Stimulated activated naive CD8-positive, alpha-beta T cell treated with anti-CD3 and anti-CD28 coated beads, Interleukin-15, amount 100 ng/mL, for 72 hours (primary cell): ENCODE measurements at regions not wholly inside any gene's neighbourhood (a gene's known extent, or its start where the extent isn't known, plus 50 kb on each side); places are given as distances from the start of the nearest gene placed in this dataset.
"Not testable (repeated sequence)": the region's sequence is repeated elsewhere in the genome, so short reads cannot be mapped to it uniquely, and the experiment has no call there.

Experiments used
- ATAC-seq: fragments of 150-1000 bp; cut with Tn5 transposase; 2 replicates; pipeline ENCODE4 v1.10.0; 2021; ENCODE audit warnings: mild to moderate bottlenecking, moderate library complexity
- DNase-seq, 2 donors: peaks; one replicate each; pipeline ENCODE4 v3.0.0; 2021 to 2022
- H3K27ac Mint-ChIP-seq, 2 donors: one replicate each; pipeline ENCODE4 v1.8.0; 2022; ENCODE audit warnings: mild to moderate bottlenecking in 2 of 2, mixed read lengths in 2 of 2, moderate library complexity in 2 of 2
- H3K27me3 Mint-ChIP-seq: one replicate; pipeline ENCODE4 v1.8.0; 2022; ENCODE audit warnings: mixed read lengths
- H3K4me1 Mint-ChIP-seq: one replicate; pipeline ENCODE4 v1.8.0; 2022; ENCODE audit warnings: mild to moderate bottlenecking, mixed read lengths
- H3K4me3 Mint-ChIP-seq, 2 donors: one replicate each; pipeline ENCODE4 v1.8.0; 2022; ENCODE audit warnings: mild to moderate bottlenecking in 2 of 2, mixed read lengths in 2 of 2, moderate library complexity in 1 of 2
- H3K9me3 Mint-ChIP-seq, 2 donors: one replicate each; pipeline ENCODE4 v1.8.0; 2022; ENCODE audit warnings: mixed read lengths in 2 of 2

DNA sequence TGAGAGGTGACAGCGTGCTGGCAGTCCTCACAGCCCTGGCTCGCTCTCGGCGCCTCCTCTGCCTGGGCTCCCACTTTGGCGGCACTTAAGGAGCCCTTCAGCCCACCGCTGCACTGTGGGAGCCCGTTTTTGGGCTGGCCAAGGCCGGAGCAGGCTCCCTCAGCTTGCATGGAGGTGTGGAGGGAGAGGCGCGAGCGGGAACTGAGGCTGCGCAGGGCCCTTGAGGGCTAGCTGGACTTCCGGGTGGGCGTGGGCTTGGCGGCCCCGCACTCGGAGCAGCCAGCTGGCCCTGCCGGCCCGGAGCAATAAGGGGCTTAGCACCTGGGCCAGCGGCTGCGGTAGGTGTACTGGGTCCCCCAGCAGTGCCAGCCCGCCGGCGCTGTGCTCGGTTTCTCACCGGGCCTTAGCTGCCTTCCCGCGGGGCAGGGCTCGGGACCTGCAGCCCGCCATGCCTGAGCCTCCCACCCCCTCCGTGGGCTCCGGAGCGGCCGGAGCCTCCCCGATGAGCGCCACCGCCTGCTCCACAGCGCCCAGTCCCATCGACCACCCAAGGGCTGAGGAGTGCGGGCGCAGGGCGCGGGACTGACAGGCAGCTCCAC is 401.6 kb upstream of the LMO3 start:
- H3K4me3 Mint-ChIP-seq, H3K27ac Mint-ChIP-seq, DNase-seq, H3K9me3 Mint-ChIP-seq, H3K4me1 Mint-ChIP-seq, ATAC-seq, H3K27me3 Mint-ChIP-seq: not testable (repeated sequence)

DNA sequence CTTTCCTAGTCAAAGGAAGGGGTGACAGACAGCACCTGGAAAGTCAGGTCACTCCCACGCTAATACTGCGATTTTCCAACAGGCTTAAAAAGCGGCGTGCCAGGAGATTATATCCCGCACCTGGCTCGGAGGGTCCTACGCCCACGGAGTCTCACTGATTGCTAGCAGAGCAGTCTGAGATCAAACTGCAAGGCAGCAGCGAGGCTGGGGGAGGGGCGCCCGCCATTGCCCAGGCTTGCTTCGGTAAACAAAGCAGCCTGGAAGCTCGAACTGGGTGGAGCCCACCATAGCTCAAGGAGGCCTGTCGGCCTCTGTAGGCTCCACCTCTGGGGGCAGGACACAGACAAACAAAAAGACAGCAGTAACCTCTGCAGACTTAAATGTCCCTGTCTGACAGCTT is 392.6 kb upstream of the LMO3 start:
- H3K4me3 Mint-ChIP-seq, DNase-seq: not testable (repeated sequence)

DNA sequence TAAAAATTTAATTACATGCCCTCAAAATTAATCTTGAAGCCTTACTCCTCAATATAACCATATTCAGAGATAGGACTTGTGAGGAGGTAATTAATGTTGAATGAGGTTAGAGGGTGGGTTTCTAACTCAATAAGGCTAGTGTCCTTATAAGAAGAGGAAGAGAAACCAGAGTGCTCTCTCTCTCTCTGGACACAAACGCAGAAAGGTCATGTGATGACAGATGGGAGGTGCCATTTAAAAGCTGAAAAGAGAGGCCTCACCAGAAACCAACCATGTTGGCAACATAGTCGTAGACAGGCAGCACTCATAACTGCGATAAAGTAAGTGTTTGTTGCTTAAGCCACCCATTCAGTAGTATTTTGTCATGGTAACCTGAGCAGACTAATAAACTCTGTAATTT is 378.5 kb upstream of the LMO3 start:
- ATAC-seq (no peak), DNase-seq (no peak)
- Mint-ChIP-seq H3K27me3 (no peaks in the 10 kb centered on the region), H3K27ac (no peak overlapping the region), H3K9me3 (peaks cover 10 to 12% of the 10 kb centered on the region in 2 donors), H3K4me3 (no peak overlapping the region), H3K4me1 (no peaks in the 10 kb centered on the region)

More for the DNA sequence above, 392.6 kb upstream of the LMO3 start:
- peaks cover 5 to 27% of the 10 kb centered on the region in 2 donors for H3K9me3 Mint-ChIP-seq
- not testable (repeated sequence) for H3K27ac Mint-ChIP-seq, ATAC-seq, H3K4me1 Mint-ChIP-seq, H3K27me3 Mint-ChIP-seq

DNA sequence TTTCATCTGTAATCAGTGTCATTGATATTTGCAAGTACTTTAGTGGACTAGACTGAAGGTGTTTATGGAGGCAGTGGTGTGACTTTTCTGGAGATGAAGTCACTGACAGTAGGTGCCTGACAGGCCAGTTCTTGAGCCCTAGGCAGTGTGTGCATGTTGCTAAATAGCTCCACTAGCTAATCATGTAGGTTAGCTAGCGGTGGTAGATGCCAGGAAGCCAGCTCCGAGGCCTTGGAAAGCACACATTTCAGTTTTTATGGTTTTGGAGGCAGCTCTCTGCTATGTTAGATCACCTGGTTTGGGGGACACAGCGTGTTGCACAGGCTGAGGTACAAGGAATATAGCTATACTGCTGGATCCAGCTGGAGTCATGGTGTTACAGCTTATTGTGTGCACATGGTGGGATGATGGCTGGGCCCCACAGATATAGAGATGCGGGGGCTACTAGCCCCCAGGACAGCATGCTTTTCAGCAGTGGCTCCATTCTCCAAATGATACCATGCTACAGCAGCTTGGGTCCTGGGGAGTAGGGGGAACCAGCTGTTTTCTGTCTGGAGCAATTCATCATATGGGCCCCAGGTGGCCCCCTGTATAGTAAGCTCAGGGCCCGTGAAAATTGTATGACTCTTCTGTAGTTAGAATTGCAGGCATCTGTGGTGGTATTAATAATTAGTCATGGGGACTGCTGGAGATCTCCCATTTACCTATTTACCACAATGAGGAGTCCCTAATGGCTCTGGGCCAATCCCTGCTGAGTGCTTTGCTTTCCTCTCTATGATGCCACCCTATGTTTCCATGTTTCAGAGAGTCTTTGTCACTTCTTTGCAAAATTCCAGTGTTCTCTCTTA is 367.2 kb upstream of the LMO3 start:
- DNase-seq (no peak), ATAC-seq (no peak)
- Mint-ChIP-seq H3K27me3 (no peaks in the 10 kb centered on the region), H3K27ac (no peak overlapping the region), H3K4me1 (no peaks in the 10 kb centered on the region), H3K9me3 (peaks cover 5 to 8% of the 10 kb centered on the region in 2 donors), H3K4me3 (no peak overlapping the region)

DNA sequence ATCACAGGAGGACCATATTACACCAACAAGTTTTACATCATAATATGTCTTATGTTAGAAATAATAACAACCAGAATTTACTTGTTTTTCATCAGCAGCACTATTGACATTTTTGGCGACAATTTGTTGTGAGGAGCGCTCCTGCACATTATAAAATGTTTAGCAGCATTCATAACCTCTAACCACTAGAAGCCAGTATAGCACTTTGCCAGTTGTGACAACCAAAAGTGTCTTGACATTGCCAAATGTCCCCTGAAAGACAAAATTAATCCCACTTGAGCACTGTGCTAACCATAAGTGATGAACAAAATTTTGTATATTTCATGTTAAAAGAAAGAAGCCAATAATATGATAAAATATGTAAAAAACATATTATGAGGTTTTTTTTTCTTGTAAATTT is 356.9 kb upstream of the LMO3 start:
- Mint-ChIP-seq H3K4me3 (no peak overlapping the region), H3K9me3 (peaks cover 5 to 8% of the 10 kb centered on the region in 2 donors), H3K27me3 (no peaks in the 10 kb centered on the region), H3K27ac (no peak overlapping the region), H3K4me1 (no peaks in the 10 kb centered on the region)
- DNase-seq (no peak), ATAC-seq (no peak)

DNA sequence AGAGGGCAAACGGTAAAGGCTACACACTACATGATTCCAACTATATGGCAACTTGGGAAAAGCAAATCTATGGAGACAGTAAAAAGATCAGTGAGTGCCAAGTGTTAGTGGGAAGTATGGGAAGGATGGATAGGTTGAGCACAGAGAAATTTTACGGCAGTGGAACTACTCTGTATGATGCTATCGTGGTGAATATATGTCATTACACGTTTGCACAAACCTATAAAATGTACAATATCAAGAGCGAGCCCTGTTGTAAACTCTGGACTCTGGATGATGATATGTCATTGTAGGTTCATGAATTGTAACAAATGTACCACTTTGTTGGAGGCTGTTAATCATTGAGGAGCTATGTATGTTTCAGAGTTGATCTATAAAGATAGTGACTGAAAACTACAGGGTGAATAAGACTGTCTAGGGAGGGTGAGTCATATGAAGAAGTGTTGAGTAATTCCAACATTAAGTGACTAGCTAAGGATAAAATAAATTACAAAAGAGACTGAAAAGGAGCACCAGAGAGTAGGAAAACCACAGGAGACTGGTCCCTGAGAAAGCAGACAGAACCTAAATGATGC is 349.2 kb upstream of the LMO3 start:
- no peak for ATAC-seq
- Mint-ChIP-seq H3K27ac (no peak overlapping the region), H3K4me3 (no peak overlapping the region), H3K9me3 (peaks cover 6 to 28% of the 10 kb centered on the region in 2 donors), H3K27me3 (no peaks in the 10 kb centered on the region), H3K4me1 (no peaks in the 10 kb centered on the region)
- no peak for DNase-seq

DNA sequence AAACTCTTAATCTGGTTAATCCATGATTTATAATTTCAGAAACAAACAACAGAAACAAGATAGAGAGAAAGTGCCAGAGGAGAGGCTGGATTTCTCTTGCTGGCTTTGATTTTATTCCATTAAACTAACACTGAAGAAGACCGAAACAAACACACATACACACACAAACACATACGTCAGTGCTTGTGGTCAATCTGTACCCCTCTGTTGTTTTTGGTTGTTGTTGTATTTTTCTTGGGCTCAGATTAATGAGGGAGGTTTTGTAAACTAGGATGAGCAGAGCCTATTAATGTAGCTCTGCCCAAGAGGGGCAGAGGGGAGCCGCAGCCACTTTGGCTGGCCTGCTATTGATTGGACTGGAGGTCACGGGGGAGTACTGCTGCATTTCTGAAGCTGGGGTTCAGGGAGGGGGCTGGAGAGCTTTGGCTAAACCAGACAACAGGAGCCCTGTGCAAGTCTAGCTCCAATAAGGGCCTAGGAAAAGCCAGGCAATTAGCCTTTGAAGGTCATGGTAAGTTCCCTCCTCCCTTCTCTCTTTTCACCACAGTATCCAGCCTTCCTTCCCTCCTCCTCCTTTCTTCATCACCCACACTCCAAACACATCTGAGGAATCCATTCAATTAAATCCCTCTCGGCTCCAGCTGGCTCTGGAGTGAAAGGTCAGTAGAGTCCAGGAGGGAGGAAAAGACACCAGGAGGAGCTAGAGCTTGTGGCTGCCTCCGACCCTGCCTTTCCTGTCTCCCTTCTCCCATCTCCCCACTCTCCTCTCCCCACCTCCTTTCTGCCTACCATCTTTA is 344.1 kb upstream of the LMO3 start:
- H3K27me3 Mint-ChIP-seq = no peaks in the 10 kb centered on the region
- H3K27ac Mint-ChIP-seq = peak overlapping the region in 1 of 2 donors; percentile 26
- H3K4me1 Mint-ChIP-seq = no peaks in the 10 kb centered on the region
- DNase-seq = no peak
- peaks cover 6 to 13% of the 10 kb centered on the region in 2 donors for H3K9me3 Mint-ChIP-seq
- ATAC-seq = no peak
- no peak overlapping the region for H3K4me3 Mint-ChIP-seq

DNA sequence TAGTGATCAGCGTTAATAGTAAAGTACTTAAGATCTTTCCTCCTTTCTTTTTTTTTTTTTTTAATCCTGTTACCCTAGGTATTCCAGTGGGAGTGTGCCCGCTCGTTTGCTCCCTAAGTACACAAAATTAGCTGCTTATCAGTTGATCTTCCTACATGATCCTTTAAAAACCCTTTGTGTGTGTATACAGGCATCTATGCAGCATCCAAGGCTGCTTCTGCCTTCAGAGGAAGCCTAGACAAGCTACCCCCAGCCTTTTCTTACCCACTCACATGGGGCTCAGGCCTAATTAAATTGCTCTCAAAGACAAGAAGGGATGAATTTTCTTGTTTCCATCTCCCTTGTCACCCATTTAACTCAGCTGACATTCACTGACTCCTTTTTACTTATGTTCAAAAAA is 343.4 kb upstream of the LMO3 start:
- DNase-seq (no peak), ATAC-seq (no peak)
- H3K27ac Mint-ChIP-seq = no peak overlapping the region
- no peaks in the 10 kb centered on the region for H3K4me1 Mint-ChIP-seq
- H3K9me3 Mint-ChIP-seq = peaks cover 6 to 13% of the 10 kb centered on the region in 2 donors
- no peaks in the 10 kb centered on the region for H3K27me3 Mint-ChIP-seq
- no peak overlapping the region for H3K4me3 Mint-ChIP-seq

DNA sequence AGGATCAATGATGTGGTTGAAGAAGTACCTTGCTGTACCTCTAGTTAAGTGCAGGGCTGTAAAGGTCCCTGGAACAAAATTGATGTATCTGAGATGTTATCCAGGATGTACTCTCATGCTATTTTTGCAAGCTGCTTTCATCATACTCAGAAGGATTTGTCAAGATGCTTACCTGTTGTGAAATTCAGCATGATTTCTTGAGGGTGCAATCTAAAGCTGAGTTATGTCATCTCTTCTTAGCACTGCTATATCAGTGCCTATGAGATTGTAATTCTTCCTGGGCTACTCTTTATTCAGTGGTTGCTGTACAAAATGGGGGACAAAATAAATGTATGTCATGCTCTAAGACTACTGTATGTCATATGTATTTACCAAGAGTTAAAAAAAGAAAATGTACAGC is 340.7 kb upstream of the LMO3 start:
- Mint-ChIP-seq H3K4me3 (no peak overlapping the region), H3K27me3 (no peaks in the 10 kb centered on the region), H3K9me3 (peaks cover 0 to under 1% of the 10 kb centered on the region in 2 donors), H3K4me1 (no peaks in the 10 kb centered on the region), H3K27ac (no peak overlapping the region)
- ATAC-seq (no peak), DNase-seq (no peak)

DNA sequence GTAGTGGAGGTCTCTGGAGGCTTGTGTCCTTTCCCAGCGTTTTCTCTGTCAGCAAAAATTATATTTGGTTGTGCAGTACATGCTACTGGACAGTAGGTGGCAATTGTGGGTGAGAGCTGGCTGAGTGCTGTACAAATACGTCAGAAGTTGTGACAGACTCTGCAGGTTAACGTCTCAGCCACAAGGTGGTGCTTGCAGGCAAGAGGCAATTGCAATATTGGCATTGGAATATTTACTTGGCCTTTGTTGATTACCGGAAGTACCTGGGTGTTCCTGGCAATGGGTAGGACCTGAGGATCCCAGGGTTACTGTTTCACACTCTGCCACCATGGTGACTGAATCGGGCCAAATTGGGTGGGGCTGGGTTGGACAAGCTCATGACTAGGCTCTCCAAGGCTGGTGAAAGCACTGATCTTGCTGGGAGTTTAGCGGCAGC is 333.9 kb upstream of the LMO3 start:
- no peaks in the 10 kb centered on the region for H3K4me1 Mint-ChIP-seq
- no peaks in the 10 kb centered on the region for H3K27me3 Mint-ChIP-seq
- no peak overlapping the region for H3K4me3 Mint-ChIP-seq
- DNase-seq (peak; percentile 7 to 17), ATAC-seq (peak; percentile 65)
- H3K27ac Mint-ChIP-seq = no peak overlapping the region
- H3K9me3 Mint-ChIP-seq = peaks cover 11 to 21% of the 10 kb centered on the region in 2 donors

DNA sequence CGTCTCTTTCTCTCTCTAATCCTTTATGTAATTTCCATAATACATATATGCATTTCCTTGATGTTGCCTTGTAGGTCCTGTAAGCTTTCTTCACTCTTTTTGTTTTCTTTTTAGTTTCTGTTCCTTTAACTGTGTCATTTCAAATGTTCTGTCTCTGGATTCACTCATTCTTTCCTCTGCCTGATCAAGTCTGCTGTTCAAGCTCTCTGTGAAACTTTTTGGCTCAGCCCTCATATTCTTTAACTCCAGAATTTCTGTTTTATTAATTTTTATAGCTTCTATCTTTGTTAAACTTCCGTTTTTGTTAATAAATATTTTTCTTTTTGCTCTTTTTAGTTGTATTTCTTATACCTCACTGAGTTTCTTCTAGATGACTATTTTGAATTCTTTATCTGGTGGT is 321.3 kb upstream of the LMO3 start:
- H3K4me1 Mint-ChIP-seq = no peaks in the 10 kb centered on the region

DNA sequence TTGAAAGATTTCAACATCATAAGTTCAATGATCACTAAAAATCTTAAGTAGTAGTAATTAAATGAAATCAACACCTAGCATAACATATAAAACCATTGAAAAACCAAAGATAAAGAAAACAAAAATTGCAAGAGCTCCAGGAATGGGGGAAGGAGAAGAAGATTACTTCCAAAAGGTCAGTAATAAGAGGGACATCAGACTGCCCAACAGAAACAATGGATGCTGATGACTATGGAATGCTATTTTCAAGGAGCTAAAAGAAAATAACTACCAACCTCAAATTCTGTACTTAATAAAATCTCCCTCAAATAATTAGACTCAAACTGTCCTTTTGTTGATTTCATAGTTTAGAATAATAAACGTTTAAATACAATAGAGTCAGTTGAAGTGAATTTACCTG is 314.5 kb upstream of the LMO3 start:
- Mint-ChIP-seq H3K4me1 (no peaks in the 10 kb centered on the region), H3K27ac (no peak overlapping the region), H3K4me3 (no peak overlapping the region), H3K9me3 (peaks cover 21 to 31% of the 10 kb centered on the region in 2 donors), H3K27me3 (no peaks in the 10 kb centered on the region)
- DNase-seq (no peak), ATAC-seq (no peak)

More for the DNA sequence above, 321.3 kb upstream of the LMO3 start:
- Mint-ChIP-seq H3K4me3 (no peak overlapping the region), H3K9me3 (peaks cover 3 to 22% of the 10 kb centered on the region in 2 donors), H3K27ac (no peak overlapping the region), H3K27me3 (no peaks in the 10 kb centered on the region)
- DNase-seq (no peak), ATAC-seq (no peak)

DNA sequence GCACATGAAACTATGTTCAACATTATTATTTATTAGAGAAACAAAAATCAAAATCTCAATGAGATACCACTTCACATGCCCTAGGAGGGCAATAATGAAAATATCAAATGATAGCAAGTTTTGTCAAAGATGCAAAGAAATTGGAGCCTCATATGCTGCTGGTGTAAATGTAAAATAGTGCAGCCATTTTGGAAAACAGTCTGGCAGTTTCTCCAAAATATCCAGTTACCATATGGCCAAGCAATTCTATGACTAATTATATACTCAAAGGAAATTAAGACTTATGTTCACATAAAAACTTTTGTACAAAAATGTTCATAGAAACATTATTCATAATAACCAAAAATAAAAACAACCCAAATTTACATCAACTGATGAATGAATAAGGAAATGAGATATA is 313.6 kb upstream of the LMO3 start:
- no peak overlapping the region for H3K4me3 Mint-ChIP-seq
- no peaks in the 10 kb centered on the region for H3K27me3 Mint-ChIP-seq
- DNase-seq (no peak), ATAC-seq (no peak)
- H3K4me1 Mint-ChIP-seq = no peaks in the 10 kb centered on the region
- H3K9me3 Mint-ChIP-seq = peaks cover 21 to 35% of the 10 kb centered on the region in 2 donors
- no peak overlapping the region for H3K27ac Mint-ChIP-seq

DNA sequence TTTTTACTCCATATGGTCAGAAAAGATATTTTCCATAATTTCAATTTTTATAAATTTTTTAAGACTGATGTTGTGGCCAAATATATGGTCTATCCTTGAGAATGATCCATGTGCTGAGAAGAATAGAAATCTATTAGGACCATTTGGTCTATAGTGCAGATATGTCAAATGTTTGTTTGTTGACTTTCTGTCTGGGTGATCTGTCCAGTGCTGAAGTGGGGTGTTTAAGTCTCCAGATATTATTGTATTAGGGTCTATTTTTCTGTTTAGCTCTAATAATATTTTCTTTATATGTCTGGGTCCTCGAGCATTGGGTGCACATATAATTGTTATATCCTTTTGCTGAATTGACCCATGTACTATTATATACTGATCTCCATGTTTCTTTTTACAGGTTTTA is 308.9 kb upstream of the LMO3 start:
- DNase-seq (no peak), ATAC-seq (no peak)
- H3K27me3 Mint-ChIP-seq = no peaks in the 10 kb centered on the region
- H3K27ac Mint-ChIP-seq = no peak overlapping the region
- H3K4me3 Mint-ChIP-seq = no peak overlapping the region
- H3K4me1 Mint-ChIP-seq = no peaks in the 10 kb centered on the region
- H3K9me3 Mint-ChIP-seq = peaks cover 17 to 24% of the 10 kb centered on the region in 2 donors

DNA sequence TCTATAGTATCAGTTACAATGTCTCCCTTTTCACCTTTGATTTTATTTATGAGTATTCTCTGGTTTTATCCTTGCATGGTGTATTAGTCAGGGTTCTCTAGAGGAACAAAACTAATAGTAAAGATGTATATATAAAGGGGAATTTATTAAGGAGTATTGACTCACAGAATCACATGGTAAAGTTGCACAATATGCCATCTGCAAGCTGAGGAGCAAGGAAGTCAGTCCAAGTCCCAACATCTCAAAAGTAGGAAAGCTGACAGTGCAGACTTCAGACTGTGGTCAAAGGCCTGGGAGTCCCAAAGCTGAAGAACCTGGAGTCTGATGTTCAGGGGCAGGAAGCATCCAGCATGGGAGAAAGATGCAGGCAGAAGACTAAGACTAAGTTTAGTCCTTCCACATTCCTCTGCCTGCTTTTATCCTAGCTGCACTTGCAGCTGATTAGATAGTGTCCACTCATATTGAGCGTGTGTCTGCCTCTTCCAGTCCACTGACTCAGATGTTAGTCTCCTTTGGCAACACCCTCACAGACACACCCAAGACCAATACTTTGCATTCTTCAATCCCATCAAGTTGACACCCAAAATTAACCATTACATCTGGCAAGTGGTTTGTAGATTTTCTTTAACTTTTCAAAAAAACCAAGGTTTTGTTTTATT is 308.0 kb upstream of the LMO3 start:
- ATAC-seq = no peak

More for the DNA sequence above, 308.0 kb upstream of the LMO3 start:
- no peaks in the 10 kb centered on the region for H3K4me1 Mint-ChIP-seq
- no peak overlapping the region for H3K27ac Mint-ChIP-seq
- H3K4me3 Mint-ChIP-seq = no peak overlapping the region
- H3K27me3 Mint-ChIP-seq = no peaks in the 10 kb centered on the region
- peaks cover 19 to 24% of the 10 kb centered on the region in 2 donors for H3K9me3 Mint-ChIP-seq
- no peak for DNase-seq
